ENCODE measurements at regions not wholly inside any gene's neighbourhood (a gene's known extent, or its start where the extent isn't known, plus 50 kb on each side); places are given as distances from the start of the nearest gene placed in this dataset.
"Not testable (repeated sequence)": the region's sequence is repeated elsewhere in the genome, so short reads cannot be mapped to it uniquely, and the experiment has no call there.

- DNase-seq (ENCODE audit: low read depth in 2 of 2): no peak
Measured at GRCh38 chr2:111664275-111664850, 219.6 kb downstream of the ANAPC1 start.

GRCh38 chr2:111665011-111665410 is 219.0 kb downstream of the ANAPC1 start:
- DNase-seq (ENCODE audit: low read depth in 2 of 2): no peak

GRCh38 chr2:111665551-111666116 is 218.4 kb downstream of the ANAPC1 start:
- no peak for DNase-seq (ENCODE audit: low read depth in 2 of 2)

- DNase-seq (ENCODE audit: low read depth in 2 of 2): no peak
Measured at GRCh38 chr2:111666160-111666559, 217.8 kb downstream of the ANAPC1 start.

GRCh38 chr2:111667001-111667400 is 217.0 kb downstream of the ANAPC1 start:
- no peak for DNase-seq (ENCODE audit: low read depth in 2 of 2)

GRCh38 chr2:111667542-111668273 is 216.3 kb downstream of the ANAPC1 start:
- no peak for DNase-seq (ENCODE audit: low read depth in 2 of 2)

- no peak for DNase-seq (ENCODE audit: low read depth in 2 of 2)
Measured at GRCh38 chr2:111668274-111668616, 215.7 kb downstream of the ANAPC1 start.

GRCh38 chr2:111668741-111669140 is 215.3 kb downstream of the ANAPC1 start:
- DNase-seq (ENCODE audit: low read depth in 2 of 2): no peak

GRCh38 chr2:111669928-111670695 is 213.9 kb downstream of the ANAPC1 start:
- DNase-seq (ENCODE audit: low read depth in 2 of 2): no peak

GRCh38 chr2:111670776-111671175 is 213.2 kb downstream of the ANAPC1 start:
- DNase-seq (ENCODE audit: low read depth in 2 of 2): no peak

GRCh38 chr2:111671426-111672150 is 212.4 kb downstream of the ANAPC1 start:
- no peak for DNase-seq (ENCODE audit: low read depth in 2 of 2)

GRCh38 chr2:111672641-111673040 is 211.4 kb downstream of the ANAPC1 start:
- not testable (repeated sequence) for DNase-seq (ENCODE audit: low read depth in 2 of 2)

- no peak for DNase-seq (ENCODE audit: low read depth in 2 of 2)
Measured at GRCh38 chr2:111673526-111673925, 210.5 kb downstream of the ANAPC1 start.

- DNase-seq (ENCODE audit: low read depth in 2 of 2): no peak
Measured at GRCh38 chr2:111675419-111676194, 208.4 kb downstream of the ANAPC1 start.

- no peak for DNase-seq (ENCODE audit: low read depth in 2 of 2)
Measured at GRCh38 chr2:111676291-111676822, 207.6 kb downstream of the ANAPC1 start.

- no peak for DNase-seq (ENCODE audit: low read depth in 2 of 2)
Measured at GRCh38 chr2:111678161-111678560, 205.8 kb downstream of the ANAPC1 start.

- no peak for DNase-seq (ENCODE audit: low read depth in 2 of 2)
Measured at GRCh38 chr2:111678651-111679050, 205.3 kb downstream of the ANAPC1 start.

GRCh38 chr2:111679202-111679601 is 204.8 kb downstream of the ANAPC1 start:
- no peak for DNase-seq (ENCODE audit: low read depth in 2 of 2)

- DNase-seq (ENCODE audit: low read depth in 2 of 2): no peak
Measured at GRCh38 chr2:111684611-111685010, 199.4 kb downstream of the ANAPC1 start.

GRCh38 chr2:111685342-111685741 is 198.7 kb downstream of the ANAPC1 start:
- no peak for DNase-seq (ENCODE audit: low read depth in 2 of 2)

- no peak for DNase-seq (ENCODE audit: low read depth in 2 of 2)
Measured at GRCh38 chr2:111686994-111687393, 197.0 kb downstream of the ANAPC1 start.
